ENCODE measurements at regions not wholly inside any gene's neighbourhood (a gene's known extent, or its start where the extent isn't known, plus 50 kb on each side); places are given as distances from the start of the nearest gene placed in this dataset.

GRCh38 chr12:63085120-63085519, 65.9 kb downstream of the AVPR1A start:
- TF ChIP-seq EZH2 (IDR thresholded peaks at IDR 0.05; ENCODE audit: borderline replicate concordance, insufficient read depth, low read depth, low read length, poor library complexity, severe bottlenecking): no peak
- no peak for TF ChIP-seq CTCF (IDR thresholded peaks at IDR 0.05)
